OCI-LY3 (cell line): ENCODE measurements at regions not wholly inside any gene's neighbourhood (a gene's known extent, or its start where the extent isn't known, plus 50 kb on each side); places are given as distances from the start of the nearest gene placed in this dataset.

ENCODE experiments used
- H2AFZ ChIP-seq: fragments of 200-600, 300-600 bp; shearing (Covaris generic); 2 replicates; pipeline ENCODE4 v1.6.0; 2014; ENCODE audit warnings: antibody characterized with exemption, low read depth, low read length
- H3K27ac ChIP-seq: fragments of 200-600, 300-600 bp; sonication (generic); 2 replicates; pipeline ENCODE4 v1.5.1; 2014; ENCODE audit warnings: mild to moderate bottlenecking, low read length, moderate library complexity, mixed read lengths
- H3K27me3 ChIP-seq: fragments of 200-600, 300-600 bp; sonication (generic); 2 replicates; pipeline ENCODE4 v1.6.1; 2014; ENCODE audit warnings: low read depth, low read length, mixed read lengths
- H3K36me3 ChIP-seq: fragments of 200-600, 300-600 bp; sonication (generic); replicated peaks from 2 replicates; pipeline ENCODE3; 2014; ENCODE audit warnings: low read depth, low read length, mixed read lengths
- H3K4me1 ChIP-seq: fragments of 300-600, 200-600 bp; sonication (generic); 2 replicates; pipeline ENCODE4 v1.6.1; 2014; ENCODE audit warnings: low read length, mixed read lengths
- H3K4me2 ChIP-seq: fragments of 200-600, 300-600 bp; sonication (generic); 2 replicates; pipeline ENCODE4 v1.6.1; 2014; ENCODE audit warnings: low read length, mixed read lengths
- H3K4me3 ChIP-seq: fragments of 300-600, 200-600 bp; sonication (generic); 2 replicates; pipeline ENCODE4 v1.5.1; 2014; ENCODE audit warnings: antibody characterized with exemption, mild to moderate bottlenecking, low read length, moderate library complexity
- H3K79me2 ChIP-seq: fragments of 300-600, 200-600 bp; shearing (Covaris generic); 2 replicates; pipeline ENCODE4 v1.6.1; 2014; ENCODE audit warnings: mild to moderate bottlenecking, low read length, mixed read lengths
- H3K9ac ChIP-seq: fragments of 300-600, 200-600 bp; shearing (Covaris generic); 2 replicates; pipeline ENCODE4 v1.6.0; 2014; ENCODE audit warnings: mild to moderate bottlenecking, low read length, moderate library complexity
- H3K9me3 ChIP-seq: fragments of 200-600, 300-600 bp; shearing (Covaris generic); 2 replicates; pipeline ENCODE4 v1.6.1; 2014; ENCODE audit warnings: low read length, mixed read lengths; ENCODE audit not compliant: insufficient read depth
- H4K20me1 ChIP-seq: fragments of 200-600, 300-600 bp; sonication (generic); 2 replicates; pipeline ENCODE4 v1.6.1; 2016; ENCODE audit warnings: low read length, mixed read lengths; ENCODE audit not compliant: insufficient read depth
- CTCF ChIP-seq: fragments of 200-600, 300-600 bp; sonication (generic); IDR thresholded peaks from 2 replicates; pipeline ENCODE4 v1.5.1; 2014; ENCODE audit warnings: antibody characterized with exemption, low read length, low read depth
- EZH2phosphoT487 ChIP-seq: fragments of 200-600 bp; shearing (Covaris generic); IDR thresholded peaks from 2 replicates; pipeline ENCODE4 v1.6.1; 2018; ENCODE audit warnings: antibody characterized with exemption, mixed run types, low read depth

GRCh38 chr7:26567266-26567665, 275.6 kb downstream of the SNX10 start:
- Histone ChIP-seq H3K4me3 (no peak overlapping the region), H3K9ac (no peak overlapping the region), H3K27me3 (no peaks in the 10 kb centered on the region), H4K20me1 (no peaks in the 10 kb centered on the region), H3K4me2 (no peak overlapping the region), H3K9me3 (no peaks in the 10 kb centered on the region), H3K79me2 (no peaks in the 10 kb centered on the region), H3K4me1 (peaks cover 6% of the 10 kb centered on the region), H3K36me3 (no peaks in the 10 kb centered on the region), H2AFZ (no peak overlapping the region), H3K27ac (no peak overlapping the region)
- TF ChIP-seq EZH2phosphoT487 (no peak), CTCF (no peak)

GRCh38 chr7:26574476-26574875, 282.8 kb downstream of the SNX10 start:
- Histone ChIP-seq H3K9ac (no peak overlapping the region), H4K20me1 (no peaks in the 10 kb centered on the region), H3K27ac (no peak overlapping the region), H3K9me3 (no peaks in the 10 kb centered on the region), H3K36me3 (no peaks in the 10 kb centered on the region), H3K79me2 (no peaks in the 10 kb centered on the region), H3K27me3 (no peaks in the 10 kb centered on the region), H2AFZ (no peak overlapping the region), H3K4me2 (no peak overlapping the region), H3K4me3 (no peak overlapping the region), H3K4me1 (no peaks in the 10 kb centered on the region)
- TF ChIP-seq CTCF, result no peak
- TF ChIP-seq EZH2phosphoT487, result no peak

- no peak for TF ChIP-seq EZH2phosphoT487
- no peak for TF ChIP-seq CTCF
- Histone ChIP-seq H4K20me1 (no peaks in the 10 kb centered on the region), H3K4me3 (no peak overlapping the region), H3K9ac (no peak overlapping the region), H3K4me1 (no peaks in the 10 kb centered on the region), H3K27ac (no peak overlapping the region), H3K9me3 (no peaks in the 10 kb centered on the region), H3K79me2 (no peaks in the 10 kb centered on the region), H2AFZ (no peak overlapping the region), H3K36me3 (no peaks in the 10 kb centered on the region), H3K27me3 (no peaks in the 10 kb centered on the region), H3K4me2 (no peak overlapping the region)
Measured at GRCh38 chr7:26580064-26580591, 284.3 kb downstream of the SKAP2 start.

GRCh38 chr7:26580711-26581110, 283.7 kb downstream of the SKAP2 start:
- H3K27ac ChIP-seq, result no peak overlapping the region
- H3K27me3 ChIP-seq, result no peaks in the 10 kb centered on the region
- no peak for TF ChIP-seq CTCF
- TF ChIP-seq EZH2phosphoT487, result no peak
- no peak overlapping the region for H3K4me3 ChIP-seq
- H3K4me1 ChIP-seq, result no peaks in the 10 kb centered on the region
- H3K79me2 ChIP-seq, result no peaks in the 10 kb centered on the region
- H2AFZ ChIP-seq, result no peak overlapping the region
- H3K9me3 ChIP-seq, result no peaks in the 10 kb centered on the region
- H3K36me3 ChIP-seq, result no peaks in the 10 kb centered on the region
- H3K9ac ChIP-seq, result no peak overlapping the region
- no peaks in the 10 kb centered on the region for H4K20me1 ChIP-seq
- no peak overlapping the region for H3K4me2 ChIP-seq
